ENCODE measurements at regions not wholly inside any gene's neighbourhood (a gene's known extent, or its start where the extent isn't known, plus 50 kb on each side); places are given as distances from the start of the nearest gene placed in this dataset.
"Not testable (repeated sequence)": the region's sequence is repeated elsewhere in the genome, so short reads cannot be mapped to it uniquely, and the experiment has no call there.

- DNase-seq: no peak
Observed at GRCh38 chr14:25431211-25432076, 381.5 kb upstream of the STXBP6 start.

GRCh38 chr14:25430808-25431207 is 380.9 kb upstream of the STXBP6 start:
- DNase-seq: no peak

GRCh38 chr14:25412998-25413397 is 363.1 kb upstream of the STXBP6 start:
- no peak for DNase-seq

GRCh38 chr14:25411781-25412757 is 362.1 kb upstream of the STXBP6 start:
- no peak for DNase-seq

- DNase-seq: no peak
Observed at GRCh38 chr14:25406818-25407217, 356.9 kb upstream of the STXBP6 start.

GRCh38 chr14:25400607-25401206 is 350.8 kb upstream of the STXBP6 start:
- no peak for DNase-seq

GRCh38 chr14:25396128-25396527 is 346.2 kb upstream of the STXBP6 start:
- no peak for DNase-seq

- no peak for DNase-seq
Observed at GRCh38 chr14:25394791-25395391, 344.9 kb upstream of the STXBP6 start.

GRCh38 chr14:25394356-25394755 is 344.4 kb upstream of the STXBP6 start:
- no peak for DNase-seq

- no peak for DNase-seq
Observed at GRCh38 chr14:25389948-25390347, 340.0 kb upstream of the STXBP6 start.

GRCh38 chr14:25381498-25381897 is 331.6 kb upstream of the STXBP6 start:
- no peak for DNase-seq

GRCh38 chr14:25375639-25376038 is 325.7 kb upstream of the STXBP6 start:
- DNase-seq: no peak

GRCh38 chr14:25371068-25371467 is 321.1 kb upstream of the STXBP6 start:
- DNase-seq: no peak

- not testable (repeated sequence) for DNase-seq
Observed at GRCh38 chr14:25370057-25370456, 320.1 kb upstream of the STXBP6 start.

- DNase-seq: no peak
Observed at GRCh38 chr14:25358330-25358729, 308.4 kb upstream of the STXBP6 start.

- no peak for DNase-seq
Observed at GRCh38 chr14:25351269-25351668, 301.3 kb upstream of the STXBP6 start.

- no peak for DNase-seq
Observed at GRCh38 chr14:25350802-25351201, 300.9 kb upstream of the STXBP6 start.

GRCh38 chr14:25350021-25350420 is 300.1 kb upstream of the STXBP6 start:
- DNase-seq: no peak

- DNase-seq: no peak
Observed at GRCh38 chr14:25349269-25349668, 299.3 kb upstream of the STXBP6 start.

- no peak for DNase-seq
Observed at GRCh38 chr14:25340882-25341281, 290.9 kb upstream of the STXBP6 start.

- DNase-seq: no peak
Observed at GRCh38 chr14:25322784-25323183, 272.8 kb upstream of the STXBP6 start.

- not testable (repeated sequence) for DNase-seq
Observed at GRCh38 chr14:25316007-25316406, 266.1 kb upstream of the STXBP6 start.

- no peak for DNase-seq
Observed at GRCh38 chr14:25308244-25308643, 258.3 kb upstream of the STXBP6 start.

All from activated CD4-positive, CD25-positive, alpha-beta regulatory T cell treated with anti-CD3 and anti-CD28 coated beads, Interleukin-2, amount 50 U/mL, for 72 hours (primary cell).